ENCODE measurements at regions not wholly inside any gene's neighbourhood (a gene's known extent, or its start where the extent isn't known, plus 50 kb on each side); places are given as distances from the start of the nearest gene placed in this dataset.

DNA sequence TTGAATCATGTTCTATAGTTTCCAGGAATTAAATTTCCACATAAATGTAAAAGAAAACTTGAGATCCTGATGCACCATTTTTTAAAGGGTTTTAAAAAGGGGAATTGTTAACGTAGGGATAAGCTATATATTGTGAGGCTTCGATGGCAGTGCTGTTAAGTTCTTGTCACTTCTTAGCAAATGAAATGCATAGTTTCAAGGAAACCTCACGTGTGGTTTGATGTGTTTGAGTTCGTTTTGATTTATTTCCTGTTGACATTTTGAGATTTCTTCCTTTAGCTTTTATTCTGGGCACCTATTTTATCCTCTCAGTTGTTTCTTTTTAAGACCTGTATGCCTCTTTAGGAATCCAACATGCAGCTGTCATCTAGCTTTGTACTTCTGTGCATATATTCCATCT, 301.0 kb downstream of the DOCK8 start:
- DNase-seq = no peak

DNA sequence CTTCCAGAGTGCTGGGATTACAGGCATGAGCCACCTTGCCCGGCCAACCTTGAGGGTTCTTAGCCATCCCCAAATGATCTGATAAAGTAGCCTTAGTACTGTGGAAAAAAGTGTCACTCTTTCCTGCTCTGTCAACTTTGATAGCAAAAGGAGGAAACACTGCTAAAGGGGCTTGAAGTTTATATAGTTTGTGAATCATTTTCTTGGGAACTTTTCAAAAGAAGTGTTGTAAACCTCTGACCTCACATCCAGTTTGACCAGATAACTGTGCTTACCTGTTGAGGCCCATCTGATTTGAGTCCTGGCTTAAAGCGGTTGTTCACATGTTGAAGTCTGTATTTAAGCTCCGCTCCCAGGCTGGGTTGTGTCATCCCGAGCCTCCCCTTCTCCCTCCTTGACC, 303.3 kb downstream of the DOCK8 start:
- DNase-seq = no peak

GRCh38 chr9:518540-518939, 303.9 kb downstream of the DOCK8 start:
- DNase-seq = no peak

GRCh38 chr9:519579-519978, 304.9 kb downstream of the DOCK8 start:
- no peak for DNase-seq

GRCh38 chr9:520302-520701, 305.6 kb downstream of the DOCK8 start:
- no peak for DNase-seq

DNA sequence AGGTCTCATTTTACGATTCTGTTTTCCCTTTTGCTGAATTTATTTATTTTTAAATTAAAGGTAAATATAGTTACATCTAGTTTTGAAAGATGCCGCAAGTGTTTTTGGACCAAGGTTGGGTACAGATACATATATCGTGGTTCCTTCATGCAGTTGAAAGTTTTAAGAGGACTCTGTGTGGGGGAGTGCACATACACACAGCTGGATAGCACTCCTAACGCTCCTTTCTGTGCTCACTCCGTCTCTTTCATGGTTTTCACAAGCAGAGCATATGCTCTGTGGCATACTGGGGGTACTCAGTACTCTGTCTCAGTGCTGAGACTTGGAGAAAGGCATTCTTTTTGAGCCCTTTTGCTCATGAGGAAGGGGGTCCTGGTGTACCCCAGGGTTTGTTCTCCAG, 307.5 kb downstream of the DOCK8 start:
- DNase-seq = no peak

DNA sequence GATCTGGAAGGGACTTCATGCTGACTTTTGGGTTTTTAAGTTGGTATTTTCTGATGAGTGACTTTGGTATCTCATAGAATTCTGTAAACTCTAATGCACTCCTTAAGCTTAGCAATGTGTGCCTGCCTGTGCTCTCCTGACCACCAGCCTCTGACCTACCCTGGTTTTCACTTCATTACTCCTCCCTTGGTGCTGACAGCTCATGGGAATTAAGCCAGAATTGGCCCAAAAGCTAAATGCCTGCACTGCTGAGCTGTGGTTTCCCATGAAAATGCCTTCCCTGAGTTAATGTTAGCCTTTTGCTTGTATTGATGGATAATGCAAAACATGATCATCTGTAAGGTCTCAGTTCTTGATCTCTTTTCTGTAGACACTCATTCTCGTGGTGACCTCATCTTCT, 308.0 kb downstream of the DOCK8 start:
- no peak for DNase-seq

GRCh38 chr9:523444-523843, 308.8 kb downstream of the DOCK8 start:
- no peak for DNase-seq

- no peak for DNase-seq
These were observed 309.3 kb downstream of the DOCK8 start for GRCh38 chr9:524008-524407.

GRCh38 chr9:526904-527591, 312.4 kb downstream of the DOCK8 start:
- DNase-seq = no peak

GRCh38 chr9:529731-530130, 311.8 kb upstream of the DMRT1 start:
- DNase-seq = no peak

DNA sequence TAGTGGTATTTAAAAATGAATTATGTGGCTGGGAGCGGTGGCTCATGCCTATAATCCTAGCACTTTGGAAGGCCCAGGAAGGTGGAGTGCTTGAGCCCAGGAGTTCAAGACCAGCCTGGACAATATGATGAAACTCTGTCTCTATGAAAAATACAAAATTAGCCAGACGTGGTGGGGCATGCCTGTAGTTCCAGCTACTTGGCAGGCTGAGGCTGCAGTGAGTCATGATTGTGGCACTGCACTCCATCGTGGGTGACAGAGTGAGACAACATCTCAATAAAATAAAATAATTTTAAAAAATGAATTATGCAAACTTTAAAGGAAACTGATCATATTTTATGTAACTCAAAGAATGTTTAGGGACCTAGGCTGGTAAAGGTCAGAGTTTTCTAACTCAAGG, 310.8 kb upstream of the DMRT1 start:
- no peak for DNase-seq

DNA sequence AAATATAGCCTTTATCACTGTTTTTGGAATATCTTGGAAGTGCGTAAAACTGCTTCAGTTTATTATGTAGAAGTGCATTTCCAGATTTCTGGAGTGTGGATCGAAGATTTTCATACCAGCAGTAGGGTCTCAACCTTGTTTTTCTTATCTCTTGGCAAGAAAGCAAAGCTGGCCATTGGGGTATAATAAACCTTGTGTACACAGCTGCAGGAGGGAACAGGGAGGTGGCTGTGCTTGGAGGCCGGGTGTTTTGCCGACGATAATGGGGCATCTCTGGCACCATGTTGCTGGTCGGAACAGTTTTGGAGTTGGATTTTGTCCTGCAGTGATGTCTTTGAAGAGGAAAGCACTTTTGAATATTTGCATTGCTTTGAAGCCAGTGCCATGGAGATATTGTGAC, 308.8 kb upstream of the DMRT1 start:
- no peak for DNase-seq

- no peak for DNase-seq
These were observed 306.6 kb upstream of the DMRT1 start for GRCh38 chr9:534886-535285.

DNA sequence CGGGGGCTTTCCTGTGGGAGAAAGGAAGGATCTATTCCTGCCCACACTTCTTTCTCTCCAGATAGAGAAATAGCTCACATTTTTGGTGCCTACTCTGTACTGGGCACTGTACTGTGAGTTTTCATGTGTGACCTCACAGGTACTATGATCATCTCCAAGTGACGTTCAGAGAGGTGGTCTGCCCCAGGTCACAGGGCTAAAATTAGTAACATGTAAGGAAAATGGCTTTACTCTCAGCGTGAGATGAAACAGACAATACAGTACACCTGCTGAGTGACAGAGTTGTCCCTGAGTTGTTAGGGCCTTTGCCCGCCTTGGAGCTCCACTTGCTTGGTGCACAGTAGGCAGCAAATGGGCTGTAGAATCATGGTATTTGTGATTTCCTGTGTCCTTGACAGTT, 306.1 kb upstream of the DMRT1 start:
- no peak for DNase-seq

DNA sequence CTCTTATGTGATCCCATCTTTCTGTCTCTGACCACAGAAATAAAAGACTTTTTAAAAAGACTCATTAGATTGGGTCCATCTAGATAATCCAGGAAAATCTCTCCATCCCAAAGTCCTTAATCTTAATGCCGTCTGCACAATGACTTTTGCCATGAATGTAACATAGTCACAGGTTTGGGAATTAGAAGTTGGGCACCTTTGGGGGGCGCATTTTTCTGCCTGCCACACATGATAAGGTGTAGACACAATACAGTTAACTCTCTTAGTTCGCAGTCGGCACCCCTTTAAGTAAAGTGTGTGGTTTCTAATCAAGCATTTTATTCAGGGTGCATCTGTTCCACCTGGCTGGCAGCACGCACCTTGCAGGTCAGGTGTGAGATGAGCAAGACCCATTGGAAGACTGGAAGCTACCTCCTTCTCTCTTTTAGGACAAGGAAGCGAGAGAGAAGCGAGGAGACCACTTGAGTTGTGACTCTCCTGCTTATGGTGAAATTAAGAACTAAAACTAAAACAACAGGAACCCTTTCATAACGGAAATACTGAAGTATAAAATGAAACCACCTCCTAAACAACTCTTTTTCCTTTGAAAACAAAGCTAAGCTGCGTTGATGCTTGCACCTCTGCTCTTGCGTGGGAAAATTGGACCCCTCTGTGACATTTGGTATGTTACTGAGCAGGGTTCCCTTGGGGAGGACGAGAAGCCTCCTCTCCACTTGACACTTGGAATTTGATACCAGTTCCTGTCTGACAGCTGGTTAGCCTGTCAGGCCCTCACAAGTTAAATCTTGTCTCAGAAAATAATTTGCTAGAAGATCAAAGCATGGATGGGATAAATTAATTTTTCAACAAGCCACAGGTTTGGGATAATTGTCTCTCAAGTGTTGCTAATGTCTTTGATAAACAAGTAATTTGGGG, 304.6 kb upstream of the DMRT1 start:
- DNase-seq = peak; percentile 59 to 74

GRCh38 chr9:543478-543877, 298.0 kb upstream of the DMRT1 start:
- DNase-seq = no peak

DNA sequence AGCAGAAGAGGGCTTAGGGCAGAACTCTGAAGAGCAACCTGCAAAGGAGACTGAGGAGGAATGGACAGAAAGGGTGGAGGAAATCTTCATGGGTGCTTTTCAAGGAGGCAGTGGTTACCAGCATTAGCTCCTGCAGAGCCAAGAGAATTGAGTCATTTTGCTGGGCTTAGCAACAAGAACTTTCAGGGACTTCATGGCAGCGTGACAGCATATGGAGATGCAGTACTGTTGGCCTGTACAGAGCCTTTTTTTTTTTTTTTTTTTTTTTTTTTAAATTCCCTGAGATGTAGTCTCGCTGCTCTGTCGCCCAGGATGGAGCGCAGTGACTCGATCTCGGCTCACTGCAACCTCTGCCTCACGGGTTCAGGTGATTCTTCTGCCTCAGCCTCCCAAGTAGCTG, 296.0 kb upstream of the DMRT1 start:
- no peak for DNase-seq

DNA sequence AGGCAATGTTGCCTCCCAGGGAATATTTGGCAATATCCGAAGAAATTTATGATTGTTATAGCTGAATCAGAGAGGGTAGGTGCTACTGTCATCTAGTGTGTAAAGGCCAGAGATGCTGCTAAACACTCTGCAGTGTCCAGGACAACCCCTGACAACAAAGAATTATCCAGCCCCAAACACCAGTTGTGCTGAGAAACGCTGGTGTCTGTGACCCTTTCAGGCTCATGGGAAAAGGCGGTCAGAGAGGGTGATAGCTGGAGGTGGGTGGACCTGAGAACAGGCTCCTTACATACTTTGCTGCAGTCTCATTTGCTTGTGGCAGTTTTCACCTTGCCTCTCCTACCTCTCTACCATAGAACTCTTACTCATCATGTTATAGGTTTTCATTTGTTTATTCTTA, 295.3 kb upstream of the DMRT1 start:
- no peak for DNase-seq

GRCh38 chr9:546797-547223, 294.7 kb upstream of the DMRT1 start:
- no peak for DNase-seq

GRCh38 chr9:547314-547713, 294.2 kb upstream of the DMRT1 start:
- DNase-seq = no peak

DNA sequence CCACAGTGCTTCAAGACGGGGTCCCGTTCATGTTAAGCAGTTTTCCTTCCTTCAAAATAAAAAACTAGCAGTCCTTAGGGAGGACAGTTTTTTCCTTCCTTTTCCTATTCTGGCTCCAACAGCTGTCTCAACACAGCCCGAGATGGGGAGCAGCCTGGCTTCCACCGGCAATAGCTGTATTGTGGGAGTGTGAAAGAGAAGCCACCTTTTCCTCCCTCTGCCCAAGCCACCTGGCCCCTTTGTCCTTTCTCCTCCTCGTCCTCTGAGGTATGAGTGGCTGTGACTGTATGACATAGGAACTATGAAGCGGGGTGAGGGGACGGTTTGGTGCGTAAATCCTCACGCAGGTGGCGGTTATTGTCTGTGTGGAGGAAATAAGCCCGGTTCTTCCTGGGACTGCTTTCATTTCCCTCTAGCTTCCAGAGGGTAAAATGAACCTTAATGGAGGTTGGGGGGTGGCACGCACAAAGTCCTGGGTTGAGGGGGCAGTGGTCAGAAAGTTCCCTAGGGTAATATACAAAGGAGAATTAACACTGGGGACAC, 292.0 kb upstream of the DMRT1 start:
- DNase-seq = no peak

- no peak for DNase-seq
These were observed 291.2 kb upstream of the DMRT1 start for GRCh38 chr9:550333-550732.
